ENCODE measurements at regions not wholly inside any gene's neighbourhood (a gene's known extent, or its start where the extent isn't known, plus 50 kb on each side); places are given as distances from the start of the nearest gene placed in this dataset.

GRCh38 chr6:154561750-154562149, 51.3 kb upstream of the CNKSR3 start:
- TF ChIP-seq CTCF (conservative IDR thresholded peaks at IDR 0.05; ENCODE audit: low read length) (no peak), EZH2phosphoT487 (IDR thresholded peaks at IDR 0.05; ENCODE audit: borderline replicate concordance) (no peak)
